AG10803 (cell line): ENCODE measurements at regions not wholly inside any gene's neighbourhood (a gene's known extent, or its start where the extent isn't known, plus 50 kb on each side); places are given as distances from the start of the nearest gene placed in this dataset.
A peak's percentile ranks its signal among the peaks of the same experiment; 100 is the strongest.

ENCODE experiments used
- DNase-seq: peaks from one replicate; pipeline ENCODE4 v3.0.0; 2010; ENCODE audit warnings: low read depth
- H3K4me3 ChIP-seq: 2 replicates; pipeline ENCODE4 v1.5.1; 2011; ENCODE audit warnings: mild to moderate bottlenecking, low read length, control low read depth
- CTCF ChIP-seq: conservative IDR thresholded peaks from 2 replicates; pipeline ENCODE4 v1.5.1; 2011; ENCODE audit warnings: mild to moderate bottlenecking, low read length, control low read depth, inconsistent platforms

DNA sequence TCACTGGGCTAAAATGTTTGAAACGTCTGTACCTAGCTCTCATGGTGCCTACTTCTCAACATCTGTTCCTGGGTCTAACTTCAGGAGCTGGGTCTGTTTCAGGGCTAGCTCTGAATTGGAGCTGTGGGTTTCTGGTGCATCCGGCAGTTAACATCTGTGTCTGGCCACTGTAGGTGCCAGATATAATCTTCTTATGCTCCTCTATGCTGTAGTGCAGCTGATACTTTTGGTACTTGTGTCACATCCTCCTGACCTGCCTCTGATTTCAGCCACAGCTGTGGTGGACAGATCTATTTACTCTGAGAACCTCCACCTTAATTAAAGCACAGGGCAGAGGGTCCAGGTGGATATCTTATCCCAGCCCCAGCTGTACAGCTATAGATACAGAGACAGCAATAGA, 496.5 kb upstream of the CDH11 start:
- H3K4me3 ChIP-seq: no peak overlapping the region
- DNase-seq: no peak
- no peak for TF ChIP-seq CTCF

GRCh38 chr16:65617421-65617820, 495.6 kb upstream of the CDH11 start:
- no peak for TF ChIP-seq CTCF
- H3K4me3 ChIP-seq: no peak overlapping the region
- DNase-seq: no peak

GRCh38 chr16:65608455-65608854, 486.6 kb upstream of the CDH11 start:
- H3K4me3 ChIP-seq: no peak overlapping the region
- no peak for DNase-seq
- no peak for TF ChIP-seq CTCF

DNA sequence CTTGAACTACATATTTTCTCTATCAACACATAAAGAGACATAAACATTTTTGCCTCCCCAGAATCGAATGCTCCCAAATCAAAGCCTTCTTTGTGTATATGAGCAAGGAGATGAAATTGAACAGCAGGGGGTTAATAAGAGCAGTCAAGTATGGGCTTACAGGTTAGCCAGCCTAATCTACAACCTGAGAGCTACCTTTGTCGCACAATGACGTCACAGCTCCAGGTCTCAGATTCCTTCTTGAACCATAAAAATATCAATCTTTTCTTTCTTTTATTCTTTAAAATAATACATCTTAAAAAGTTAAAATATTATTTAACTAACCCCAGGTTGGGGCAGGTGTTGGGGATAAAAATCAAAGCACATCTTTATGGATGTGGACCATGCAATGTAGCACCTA, 482.9 kb upstream of the CDH11 start:
- no peak for DNase-seq
- TF ChIP-seq CTCF: no peak

DNA sequence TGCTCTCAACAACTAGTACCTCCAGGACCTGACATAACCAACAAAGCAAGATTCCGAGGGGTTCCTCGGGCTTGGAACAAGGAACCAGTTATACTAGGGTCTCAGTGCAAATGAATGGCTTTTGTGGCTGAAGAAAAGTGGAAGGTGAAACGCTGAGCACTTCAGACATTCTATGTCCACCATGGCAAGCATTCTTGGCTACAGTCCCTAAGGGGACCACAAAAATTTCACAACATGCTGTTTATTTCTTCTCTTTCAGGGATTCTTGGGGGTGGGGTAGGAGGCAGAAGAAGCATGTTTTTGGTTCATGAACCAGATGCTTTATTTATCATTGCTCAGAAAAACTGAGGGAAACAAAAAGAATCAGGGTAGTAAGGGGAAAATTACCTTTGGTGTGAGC, 479.9 kb upstream of the CDH11 start:
- peak; percentile 83 for DNase-seq
- TF ChIP-seq CTCF: no peak
- H3K4me3 ChIP-seq: no peak overlapping the region

More for the DNA sequence above, 482.9 kb upstream of the CDH11 start:
- no peak overlapping the region for H3K4me3 ChIP-seq

DNA sequence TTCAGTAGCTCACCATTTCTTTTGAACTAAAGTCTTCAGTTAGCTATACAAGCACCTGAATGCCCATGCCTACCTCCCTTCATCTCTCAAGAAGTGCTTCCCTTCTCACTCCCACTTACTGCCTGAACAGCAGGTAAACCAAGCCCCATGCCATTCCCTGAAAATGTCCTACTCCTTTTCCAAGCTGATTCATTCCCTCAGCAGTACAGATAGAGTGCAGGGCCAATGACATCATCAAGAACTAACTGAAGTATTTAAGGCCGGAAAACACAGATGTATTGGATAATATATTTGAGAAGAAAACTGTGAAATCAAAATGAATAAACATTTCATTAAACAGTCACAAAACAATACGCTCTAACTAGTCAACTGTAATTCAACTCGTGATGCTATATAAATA, 478.8 kb upstream of the CDH11 start:
- H3K4me3 ChIP-seq: no peak overlapping the region
- TF ChIP-seq CTCF: no peak
- peak; percentile 45 for DNase-seq

GRCh38 chr16:65600046-65600445, 478.2 kb upstream of the CDH11 start:
- no peak for TF ChIP-seq CTCF
- no peak overlapping the region for H3K4me3 ChIP-seq
- no peak for DNase-seq
